ENCODE measurements at regions not wholly inside any gene's neighbourhood (a gene's known extent, or its start where the extent isn't known, plus 50 kb on each side); places are given as distances from the start of the nearest gene placed in this dataset.
"Not testable (repeated sequence)": the region's sequence is repeated elsewhere in the genome, so short reads cannot be mapped to it uniquely, and the experiment has no call there.

DNA sequence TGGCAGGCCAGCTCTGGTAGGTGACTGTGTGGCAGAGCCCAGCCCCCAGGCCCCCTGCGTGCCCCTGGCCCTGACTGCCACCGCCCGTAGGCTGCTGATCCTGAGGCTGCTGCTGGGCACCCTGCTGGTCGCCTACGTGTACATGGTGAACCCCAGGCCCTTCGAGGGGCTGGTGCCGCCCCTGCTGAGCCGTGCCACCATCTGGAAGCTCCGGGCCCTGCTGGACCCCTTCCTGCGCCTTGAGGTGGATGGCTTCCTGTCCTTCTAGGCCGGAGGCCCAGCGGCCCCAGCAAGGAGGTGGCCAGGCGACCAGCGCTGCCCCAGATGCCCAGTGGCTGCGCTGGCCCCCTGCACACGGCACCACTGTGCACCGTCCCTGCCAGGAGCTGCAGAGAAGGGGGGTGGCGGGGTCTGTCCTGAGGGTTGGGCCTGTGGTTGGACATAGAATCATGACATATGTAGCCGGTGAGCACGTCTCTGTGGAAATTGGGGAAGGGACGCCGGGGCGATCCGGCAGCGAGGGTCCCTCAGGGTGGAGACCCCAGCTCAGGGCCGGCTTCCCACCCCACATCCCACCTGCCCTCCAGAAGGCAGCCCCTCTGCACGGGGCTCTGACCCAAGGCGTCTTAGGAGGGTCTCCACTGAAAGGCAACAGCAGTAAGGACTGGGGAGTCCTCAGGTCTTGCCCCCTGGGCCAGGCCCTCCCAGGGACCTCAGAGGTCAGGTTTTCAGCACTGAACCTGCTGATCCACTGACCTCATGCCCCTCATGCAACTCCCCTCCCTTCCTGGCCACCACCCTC lies 185.4 kb downstream of the IGLL1 start:
- Histone ChIP-seq H3K36me3 (no peaks in the 10 kb centered on the region), H3K4me1 (no peaks in the 10 kb centered on the region), H3K4me2 (no peak overlapping the region), H4K20me1 (ENCODE audit: low read depth) (no peaks in the 10 kb centered on the region), H2AFZ (replicated peaks) (no peak overlapping the region), H3K79me2 (ENCODE audit: low read depth) (no peaks in the 10 kb centered on the region), H3K9me3 (ENCODE audit: low read depth) (no peaks in the 10 kb centered on the region), H3K27me3 (no peaks in the 10 kb centered on the region), H3K27ac (no peak overlapping the region), H3F3A (ENCODE audit: low read depth) (no peaks in the 10 kb centered on the region), H3K4me3 (no peak overlapping the region), H3K9ac (no peak overlapping the region)
- no peak for TF ChIP-seq EZH2 (IDR thresholded peaks at IDR 0.05)
- TF ChIP-seq CTCF (IDR thresholded peaks at IDR 0.05), result no peak
- TF ChIP-seq EZH2phosphoT487 (IDR thresholded peaks at IDR 0.05), result no peak
- Mint-ChIP-seq H3K36me3 (no peaks in the 10 kb centered on the region), H3K4me1 (peaks cover 13% of the 10 kb centered on the region), H3K9me3 (no peaks in the 10 kb centered on the region), H3K27ac (no peak overlapping the region), H3K27me3 (ENCODE audit: insufficient read depth, low read depth) (no peaks in the 10 kb centered on the region), H3K4me3 (no peak overlapping the region)
- DNase-seq (ENCODE audit: low spot score), result no peak

DNA sequence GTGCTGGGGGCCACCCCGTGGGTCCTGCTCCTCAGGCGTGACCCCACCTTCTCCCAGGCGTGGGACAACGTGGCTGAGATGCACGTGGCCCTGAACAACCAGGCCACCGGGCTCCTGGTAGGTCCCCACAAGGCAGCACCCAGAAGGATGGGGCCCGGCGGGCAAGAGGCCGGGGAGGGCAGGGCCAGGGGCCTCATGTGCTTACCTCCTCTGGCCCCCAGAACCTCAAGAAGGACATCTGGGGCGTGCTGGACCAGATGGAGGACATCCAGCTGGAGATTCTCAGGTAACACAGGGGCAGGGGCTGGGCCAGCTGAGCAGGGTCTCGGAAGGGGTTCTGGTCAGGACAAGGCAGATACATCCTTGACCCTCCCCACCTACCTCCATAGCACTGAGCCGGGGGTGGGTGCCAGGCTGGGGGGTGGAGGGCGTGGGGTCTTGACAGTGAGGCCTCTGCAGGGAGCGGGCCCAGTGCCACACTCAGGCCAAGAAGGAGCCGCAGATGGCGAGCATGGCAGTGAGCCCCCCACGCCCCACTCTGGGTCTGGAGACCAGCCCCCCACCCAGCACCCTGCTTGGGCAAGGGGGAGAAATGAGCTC lies 186.3 kb downstream of the IGLL1 start:
- peaks cover 7% of the 10 kb centered on the region for H3K4me1 ChIP-seq
- H3K79me2 ChIP-seq (ENCODE audit: low read depth), result no peaks in the 10 kb centered on the region
- H3K27me3 ChIP-seq, result no peaks in the 10 kb centered on the region
- H3K4me3 ChIP-seq, result no peak overlapping the region
- TF ChIP-seq CTCF (IDR thresholded peaks at IDR 0.05) (no peak), EZH2 (IDR thresholded peaks at IDR 0.05) (no peak), EZH2phosphoT487 (IDR thresholded peaks at IDR 0.05) (no peak)
- no peaks in the 10 kb centered on the region for H3K36me3 ChIP-seq
- H3F3A ChIP-seq (ENCODE audit: low read depth), result no peaks in the 10 kb centered on the region
- H3K36me3 Mint-ChIP-seq, result no peaks in the 10 kb centered on the region
- H3K4me2 ChIP-seq, result no peak overlapping the region
- no peaks in the 10 kb centered on the region for H3K27me3 Mint-ChIP-seq (ENCODE audit: insufficient read depth, low read depth)
- H3K27ac Mint-ChIP-seq, result no peak overlapping the region
- no peaks in the 10 kb centered on the region for H4K20me1 ChIP-seq (ENCODE audit: low read depth)
- DNase-seq (ENCODE audit: low spot score), result no peak
- H3K9me3 ChIP-seq (ENCODE audit: low read depth), result no peaks in the 10 kb centered on the region
- peaks cover 16% of the 10 kb centered on the region for H3K4me1 Mint-ChIP-seq
- no peak overlapping the region for H3K27ac ChIP-seq
- no peak overlapping the region for H3K9ac ChIP-seq
- no peaks in the 10 kb centered on the region for H3K9me3 Mint-ChIP-seq
- H2AFZ ChIP-seq (replicated peaks), result no peak overlapping the region
- no peak overlapping the region for H3K4me3 Mint-ChIP-seq

DNA sequence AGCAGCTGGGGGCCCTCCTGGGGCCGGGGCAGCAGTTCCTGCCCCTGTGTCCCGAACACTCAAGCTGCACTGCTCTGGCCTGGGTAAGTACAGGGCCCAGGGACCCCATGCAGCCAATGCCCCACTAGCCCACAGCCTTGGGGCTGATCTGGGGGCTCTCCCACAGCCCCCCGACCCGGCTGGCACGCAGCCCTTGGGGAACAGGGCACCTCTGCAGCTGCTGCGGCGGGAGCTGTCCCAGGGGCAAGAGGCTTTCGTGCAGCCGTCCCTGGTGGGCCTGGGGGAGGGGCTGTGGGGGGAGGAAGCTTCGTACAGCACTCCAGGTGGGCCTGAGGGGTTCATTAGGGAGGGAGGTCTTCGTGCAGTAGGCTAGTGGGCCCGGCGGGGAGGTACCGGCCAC lies 186.9 kb downstream of the IGLL1 start:
- H3K9me3 Mint-ChIP-seq; H3K9me3 ChIP-seq (ENCODE audit: low read depth): not testable (repeated sequence)
- peaks cover 16% of the 10 kb centered on the region for H3K4me1 Mint-ChIP-seq

More for the DNA sequence above, 186.9 kb downstream of the IGLL1 start:
- not testable (repeated sequence) for H3K4me3 ChIP-seq; H3K27ac Mint-ChIP-seq; H3K79me2 ChIP-seq (ENCODE audit: low read depth); DNase-seq (ENCODE audit: low spot score); H3K36me3 Mint-ChIP-seq; H3K27ac ChIP-seq; H3K9ac ChIP-seq; H3K27me3 Mint-ChIP-seq (ENCODE audit: insufficient read depth, low read depth); H3K4me3 Mint-ChIP-seq; H4K20me1 ChIP-seq (ENCODE audit: low read depth); H3K4me1 ChIP-seq; H3K27me3 ChIP-seq; H3K4me2 ChIP-seq; H3F3A ChIP-seq (ENCODE audit: low read depth); H3K36me3 ChIP-seq; H2AFZ ChIP-seq (replicated peaks)

All from neural progenitor cell (in vitro differentiated cells).